ENCODE measurements at regions not wholly inside any gene's neighbourhood (a gene's known extent, or its start where the extent isn't known, plus 50 kb on each side); places are given as distances from the start of the nearest gene placed in this dataset.

GRCh38 chr16:19935694-19936093, 51.0 kb upstream of the GPRC5B start:
- TF ChIP-seq YY1 (IDR thresholded peaks at IDR 0.05; ENCODE audit: insufficient read depth, insufficient read length) = no peak
- no peak for TF ChIP-seq ZNF274 (IDR thresholded peaks at IDR 0.05; ENCODE audit: low read depth, low read length)
- no peak for TF ChIP-seq SUZ12 (IDR thresholded peaks at IDR 0.05; ENCODE audit: extremely low read depth, insufficient read depth, insufficient read length)

Data from NT2/D1 (cell line).